CMK (cell line): ENCODE measurements at regions not wholly inside any gene's neighbourhood (a gene's known extent, or its start where the extent isn't known, plus 50 kb on each side); places are given as distances from the start of the nearest gene placed in this dataset.

ENCODE experiments used
- DNase-seq: peaks from one replicate; pipeline ENCODE4 v3.0.0-alpha.2; 2010; ENCODE audit warnings: low read depth

- no peak for DNase-seq
Observed at GRCh38 chr2:120587997-120588336, 147.7 kb upstream of the GLI2 start.

GRCh38 chr2:120589771-120590608 lies 145.7 kb upstream of the GLI2 start:
- no peak for DNase-seq

- no peak for DNase-seq
Observed at GRCh38 chr2:120590841-120591240, 144.8 kb upstream of the GLI2 start.

GRCh38 chr2:120591572-120591971 lies 144.1 kb upstream of the GLI2 start:
- DNase-seq, result no peak

- no peak for DNase-seq
Observed at GRCh38 chr2:120592084-120592483, 143.6 kb upstream of the GLI2 start.

- no peak for DNase-seq
Observed at GRCh38 chr2:120593921-120594686, 141.6 kb upstream of the GLI2 start.

GRCh38 chr2:120594856-120595685 lies 140.6 kb upstream of the GLI2 start:
- DNase-seq, result no peak

- DNase-seq, result no peak
Observed at GRCh38 chr2:120595739-120596138, 139.9 kb upstream of the GLI2 start.

GRCh38 chr2:120596191-120596811 lies 139.4 kb upstream of the GLI2 start:
- DNase-seq, result no peak

- no peak for DNase-seq
Observed at GRCh38 chr2:120596990-120597594, 138.6 kb upstream of the GLI2 start.

GRCh38 chr2:120597595-120598193 lies 138.0 kb upstream of the GLI2 start:
- no peak for DNase-seq

GRCh38 chr2:120598416-120598815 lies 137.3 kb upstream of the GLI2 start:
- DNase-seq, result no peak

GRCh38 chr2:120599072-120599471 lies 136.6 kb upstream of the GLI2 start:
- DNase-seq, result no peak

- no peak for DNase-seq
Observed at GRCh38 chr2:120599656-120600055, 136.0 kb upstream of the GLI2 start.

- no peak for DNase-seq
Observed at GRCh38 chr2:120600335-120600734, 135.3 kb upstream of the GLI2 start.

- no peak for DNase-seq
Observed at GRCh38 chr2:120600786-120601185, 134.9 kb upstream of the GLI2 start.

- DNase-seq, result no peak
Observed at GRCh38 chr2:120601566-120601965, 134.1 kb upstream of the GLI2 start.

- DNase-seq, result no peak
Observed at GRCh38 chr2:120602251-120602650, 133.4 kb upstream of the GLI2 start.

GRCh38 chr2:120604767-120605166 lies 130.9 kb upstream of the GLI2 start:
- no peak for DNase-seq

GRCh38 chr2:120605231-120605935 lies 130.3 kb upstream of the GLI2 start:
- no peak for DNase-seq

- DNase-seq, result no peak
Observed at GRCh38 chr2:120606280-120606679, 129.4 kb upstream of the GLI2 start.
